CD8-positive, alpha-beta memory T cell (primary cell): ENCODE measurements at regions not wholly inside any gene's neighbourhood (a gene's known extent, or its start where the extent isn't known, plus 50 kb on each side); places are given as distances from the start of the nearest gene placed in this dataset.

Source experiments
- CTCF ChIA-PET: fragments of 350-600 bp; sonication (Branson Sonifier 250); formaldehyde crosslinking; loops from one replicate; lab custom pipeline; 2021; ENCODE audit warnings: antibody characterized with exemption; lab: Charles Lee
- POLR2A ChIA-PET: fragments of 350-600 bp; sonication (Branson Sonifier 250); formaldehyde crosslinking; loops from one replicate; lab custom pipeline; 2021; ENCODE audit warnings: antibody characterized with exemption; lab: Charles Lee
- DNase-seq, 5 donors: peaks; one replicate each; pipeline versions ENCODE4 v3.0.0 to v3.0.0-alpha.2; 2020 to 2022; ENCODE audit warnings: mixed read lengths in 1 of 5
- H3K27ac ChIP-seq: one replicate; pipeline ENCODE4 v1.7.0; 2013; ENCODE audit warnings: low read depth, mild to moderate bottlenecking, low read length, moderate library complexity
- H3K27me3 ChIP-seq: 2 replicates; pipeline ENCODE4 v1.7.0; 2013; ENCODE audit warnings: low read length, mild to moderate bottlenecking; ENCODE audit not compliant: insufficient read depth, poor library complexity, severe bottlenecking
- H3K36me3 ChIP-seq: 2 replicates; pipeline ENCODE4 v1.7.0; 2013; ENCODE audit warnings: mild to moderate bottlenecking, low read length, moderate library complexity; ENCODE audit not compliant: insufficient read depth
- H3K4me1 ChIP-seq: 2 replicates; pipeline ENCODE4 v1.7.0; 2013; ENCODE audit warnings: mild to moderate bottlenecking, low read length, moderate library complexity; ENCODE audit not compliant: insufficient read depth
- H3K4me3 ChIP-seq: 2 replicates; pipeline ENCODE4 v1.7.0; 2013; ENCODE audit warnings: mild to moderate bottlenecking, low read length
- H3K9me3 ChIP-seq: 2 replicates; pipeline ENCODE4 v1.7.0; 2013; ENCODE audit warnings: mild to moderate bottlenecking, low read length
- H3K27ac Mint-ChIP-seq, 8 donors: one replicate each; pipeline ENCODE4 v1.8.0; 2020 to 2021; ENCODE audit warnings: mixed read lengths in 8 of 8, mild to moderate bottlenecking in 6 of 8, inconsistent platforms in 3 of 8, moderate library complexity in 3 of 8
- H3K27me3 Mint-ChIP-seq, 2 donors: one replicate each; pipeline ENCODE4 v1.8.0; 2020 to 2021; ENCODE audit warnings: mixed read lengths in 2 of 2, mild to moderate bottlenecking in 1 of 2, moderate library complexity in 1 of 2
- H3K36me3 Mint-ChIP-seq, 3 donors: one replicate each; pipeline ENCODE4 v1.8.0; 2020 to 2021; ENCODE audit warnings: mixed read lengths in 3 of 3, inconsistent platforms in 1 of 3, mild to moderate bottlenecking in 1 of 3
- H3K4me1 Mint-ChIP-seq, 3 donors: one replicate each; pipeline ENCODE4 v1.8.0; 2020 to 2021; ENCODE audit warnings: mixed read lengths in 3 of 3, inconsistent platforms in 1 of 3, mild to moderate bottlenecking in 1 of 3
- H3K4me3 Mint-ChIP-seq, 7 donors: one replicate each; pipeline ENCODE4 v1.8.0; 2020 to 2021; ENCODE audit warnings: mixed read lengths in 7 of 7, mild to moderate bottlenecking in 6 of 7, moderate library complexity in 4 of 7, inconsistent platforms in 2 of 7
- H3K9me3 Mint-ChIP-seq, 5 donors: one replicate each; pipeline ENCODE4 v1.8.0; 2020 to 2022; ENCODE audit warnings: mixed read lengths in 5 of 5, mild to moderate bottlenecking in 3 of 5, moderate library complexity in 2 of 5, inconsistent platforms in 1 of 5

GRCh38 chrX:64853424-64853823 is 122.8 kb downstream of the ZC4H2 start:
- Histone ChIP-seq H3K4me1 (peaks cover 35% of the 10 kb centered on the region), H3K36me3 (no peaks in the 10 kb centered on the region), H3K4me3 (no peak overlapping the region), H3K9me3 (peaks cover 7% of the 10 kb centered on the region), H3K27me3 (no peaks in the 10 kb centered on the region), H3K27ac (no peak overlapping the region)
- H3K36me3 Mint-ChIP-seq: peaks cover 10 to 56% (median 23%) of the 10 kb centered on the region in 3 donors
- H3K4me3 Mint-ChIP-seq: peak overlapping the region in 5 of 7 donors; percentile 60 to 84 (median 63)
- H3K9me3 Mint-ChIP-seq: peaks cover 0 to 63% (median 50%) of the 10 kb centered on the region in 5 donors
- H3K4me1 Mint-ChIP-seq: peaks cover 23 to 52% (median 51%) of the 10 kb centered on the region in 3 donors
- ChIA-PET POLR2A (no interaction called here), CTCF (no interaction called here)
- DNase-seq: no peak
- no peaks in the 10 kb centered on the region for H3K27me3 Mint-ChIP-seq
- H3K27ac Mint-ChIP-seq: peak overlapping the region in 4 of 8 donors; percentile 4 to 67 (median 26)

DNA sequence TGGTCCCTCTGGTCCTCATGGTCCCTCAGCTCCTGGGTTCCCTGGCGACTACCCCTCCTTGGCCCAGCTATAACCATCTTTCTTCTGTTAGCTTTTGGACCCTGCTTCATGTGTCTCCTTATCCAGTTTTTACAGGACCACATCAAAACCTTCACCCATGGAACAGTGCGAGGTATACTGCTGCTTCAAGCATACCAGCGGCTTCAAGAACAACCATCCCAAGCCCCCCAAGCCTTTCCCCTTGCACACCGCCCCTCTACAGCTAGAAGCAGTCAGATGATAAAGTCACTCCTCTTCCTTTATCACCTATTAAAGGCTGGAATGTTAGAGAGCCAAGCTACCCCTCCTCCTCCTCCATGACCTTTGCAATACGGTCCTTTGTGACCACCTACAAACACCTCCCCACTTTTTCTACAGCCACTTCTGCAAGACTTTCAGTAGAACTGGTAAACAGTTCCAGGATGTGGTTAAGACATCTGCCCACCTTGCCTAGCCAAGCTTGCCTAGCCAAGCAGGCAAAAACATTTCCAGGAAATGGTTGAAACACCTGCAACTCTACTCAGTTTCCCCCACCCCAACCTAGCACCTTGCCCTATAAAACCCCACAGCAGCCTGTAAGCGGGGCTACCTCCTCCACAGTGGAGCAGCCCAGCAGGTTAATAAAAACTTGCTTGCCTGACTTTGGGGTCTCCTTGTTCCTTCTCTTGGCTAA is 125.7 kb downstream of the ZC4H2 start:
- Histone ChIP-seq H3K9me3 (peaks cover 9% of the 10 kb centered on the region), H3K4me1 (peaks cover 35% of the 10 kb centered on the region), H3K27ac (no peak overlapping the region), H3K36me3 (no peaks in the 10 kb centered on the region), H3K4me3 (no peak overlapping the region), H3K27me3 (no peaks in the 10 kb centered on the region)
- Mint-ChIP-seq H3K27ac (peak overlapping the region in 6 of 8 donors; percentile 24 to 86 (median 61)), H3K36me3 (peaks cover 7 to 28% (median 21%) of the 10 kb centered on the region in 3 donors), H3K4me1 (peaks cover 23 to 35% (median 34%) of the 10 kb centered on the region in 3 donors), H3K27me3 (no peaks in the 10 kb centered on the region), H3K4me3 (peak overlapping the region in 6 of 7 donors; percentile 46 to 86 (median 68)), H3K9me3 (peaks cover 0 to 39% (median 32%) of the 10 kb centered on the region in 5 donors)
- peak in 1 of 5 donors; percentile 5 for DNase-seq
- ChIA-PET CTCF (no interaction called here), POLR2A (no interaction called here)

DNA sequence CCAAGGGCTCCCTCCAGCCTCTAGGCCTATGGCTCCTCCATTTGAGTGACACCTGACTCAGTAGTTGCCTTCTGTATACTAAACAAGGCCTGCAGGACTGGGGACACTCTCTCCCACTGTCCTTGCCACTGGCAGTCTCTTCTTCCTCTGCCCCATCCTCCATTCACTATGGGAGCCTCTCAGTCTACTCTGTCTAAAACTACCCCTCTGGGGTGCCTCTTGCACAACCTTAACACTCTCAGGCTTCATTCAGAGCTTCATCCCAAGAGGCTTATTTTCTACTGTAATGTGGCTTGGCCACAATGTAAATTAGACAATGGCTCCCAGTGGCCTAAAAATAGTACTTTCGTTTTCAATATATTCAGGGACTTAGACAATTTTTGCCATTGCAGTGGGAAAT is 133.0 kb downstream of the ZC4H2 start:
- Histone ChIP-seq H3K4me3 (peak overlapping the region; percentile 34), H3K27ac (no peak overlapping the region)

DNA sequence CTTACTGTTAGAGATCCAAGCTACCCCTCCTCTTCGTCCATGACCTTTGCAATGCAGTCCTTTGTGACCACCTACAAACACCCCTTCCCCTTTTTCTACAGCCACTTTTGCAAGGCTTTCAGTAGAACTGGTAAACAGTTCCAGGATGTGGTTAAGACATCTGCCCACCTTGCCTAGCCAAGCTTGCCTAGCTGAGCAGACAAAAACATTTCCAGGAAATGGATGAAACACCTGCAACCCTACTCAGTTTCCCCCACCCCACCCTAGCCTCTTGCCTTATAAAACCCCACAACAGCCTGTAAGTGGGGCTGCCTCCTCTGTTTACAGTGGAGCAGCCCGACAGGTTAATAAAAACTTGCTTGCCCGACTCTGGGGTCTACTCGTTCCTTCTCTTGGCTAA is 133.8 kb downstream of the ZC4H2 start:
- Histone ChIP-seq H3K36me3 (no peaks in the 10 kb centered on the region), H3K4me1 (peaks cover 26% of the 10 kb centered on the region), H3K4me3 (peak overlapping the region; percentile 34), H3K27ac (no peak overlapping the region), H3K27me3 (no peaks in the 10 kb centered on the region), H3K9me3 (peaks cover 19% of the 10 kb centered on the region)
- peaks cover 2 to 61% (median 7%) of the 10 kb centered on the region in 5 donors for H3K9me3 Mint-ChIP-seq
- peak overlapping the region in 7 of 8 donors; percentile 15 to 97 (median 68) for H3K27ac Mint-ChIP-seq
- ChIA-PET POLR2A (no interaction called here), CTCF (no interaction called here)
- H3K27me3 Mint-ChIP-seq: no peaks in the 10 kb centered on the region
- peak overlapping the region in 6 of 7 donors; percentile 2 to 87 (median 73) for H3K4me3 Mint-ChIP-seq
- peaks cover 0 to 36% (median 34%) of the 10 kb centered on the region in 3 donors for H3K4me1 Mint-ChIP-seq
- H3K36me3 Mint-ChIP-seq: peaks cover 3 to 14% (median 9%) of the 10 kb centered on the region in 3 donors
- peak in 1 of 5 donors; percentile 37 for DNase-seq

More for the DNA sequence above, 133.0 kb downstream of the ZC4H2 start:
- H3K27ac Mint-ChIP-seq: peak overlapping the region in 7 of 8 donors; percentile 20 to 97 (median 57)
- peaks cover 0 to 61% (median 7%) of the 10 kb centered on the region in 5 donors for H3K9me3 Mint-ChIP-seq
- CTCF ChIA-PET: no interaction called here
- DNase-seq: no peak
- peaks cover 26% of the 10 kb centered on the region for H3K4me1 ChIP-seq
- POLR2A ChIA-PET: interaction anchor here (0.7 kb wide), 1 partner anchor 27 kb away, joined by 3 read pairs; no protein-coding TSS in a partner anchor
- no peaks in the 10 kb centered on the region for H3K36me3 ChIP-seq
- no peaks in the 10 kb centered on the region for H3K27me3 ChIP-seq
- no peaks in the 10 kb centered on the region for H3K27me3 Mint-ChIP-seq
- H3K36me3 Mint-ChIP-seq: peaks cover 2 to 14% (median 3%) of the 10 kb centered on the region in 3 donors
- H3K4me1 Mint-ChIP-seq: peaks cover 0 to 36% (median 34%) of the 10 kb centered on the region in 3 donors
- peak overlapping the region in 6 of 7 donors; percentile 2 to 87 (median 73) for H3K4me3 Mint-ChIP-seq
- H3K9me3 ChIP-seq: peaks cover 19% of the 10 kb centered on the region

GRCh38 chrX:64805683-64806082 is 170.6 kb downstream of the ZC4H2 start:
- no peak overlapping the region for H3K4me3 Mint-ChIP-seq
- DNase-seq: no peak
- H3K4me3 ChIP-seq: no peak overlapping the region
- H3K4me1 ChIP-seq: no peaks in the 10 kb centered on the region
- H3K36me3 ChIP-seq: no peaks in the 10 kb centered on the region
- ChIA-PET POLR2A (no interaction called here), CTCF (no interaction called here)
- peaks cover 0 to 9% (median 0%) of the 10 kb centered on the region in 3 donors for H3K4me1 Mint-ChIP-seq
- H3K9me3 ChIP-seq: no peaks in the 10 kb centered on the region
- peaks cover 4 to 44% (median 22%) of the 10 kb centered on the region in 5 donors for H3K9me3 Mint-ChIP-seq
- H3K27me3 ChIP-seq: no peaks in the 10 kb centered on the region
- peaks cover 1 to 50% (median 9%) of the 10 kb centered on the region in 3 donors for H3K36me3 Mint-ChIP-seq
- H3K27ac ChIP-seq: no peak overlapping the region
- H3K27me3 Mint-ChIP-seq: no peaks in the 10 kb centered on the region
- no peak overlapping the region for H3K27ac Mint-ChIP-seq

DNA sequence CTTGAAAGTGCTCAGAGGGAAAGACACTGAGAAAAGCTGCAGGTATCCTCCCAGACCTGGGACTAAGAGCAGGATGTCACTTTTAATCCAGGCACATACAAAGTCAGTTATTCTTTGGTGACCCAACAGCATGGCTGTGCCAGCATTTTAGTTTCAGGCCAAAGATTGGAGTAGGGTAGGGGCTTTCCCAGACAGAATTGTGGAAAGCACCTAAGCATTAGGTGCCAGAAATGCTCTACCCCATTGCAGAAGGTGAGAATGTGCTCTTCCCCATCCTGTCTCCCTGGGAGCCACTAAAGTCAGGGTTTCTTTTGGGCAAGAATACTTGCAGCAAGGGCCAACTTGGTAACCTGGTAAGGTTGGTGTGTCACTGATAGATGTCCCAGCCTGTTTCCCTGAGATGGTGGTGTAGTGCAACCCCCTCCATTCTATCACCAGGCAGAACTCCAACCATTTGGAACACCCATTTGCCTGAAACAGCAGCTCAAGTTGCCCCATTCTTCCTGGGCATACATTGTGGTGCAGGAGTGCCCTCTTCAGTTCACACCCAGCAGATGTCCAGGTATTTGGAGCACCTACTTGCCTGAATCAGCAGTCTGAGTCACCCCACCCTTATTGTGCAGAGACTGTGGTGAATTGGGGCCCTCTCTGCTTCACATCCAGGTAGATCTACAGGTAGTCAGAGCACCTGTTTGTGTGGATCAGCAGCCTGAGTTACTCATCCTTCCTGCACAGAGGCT is 183.5 kb downstream of the ZC4H2 start:
- ChIA-PET POLR2A (no interaction called here), CTCF (no interaction called here)
- H3K27ac Mint-ChIP-seq: peak overlapping the region in 1 of 8 donors; percentile 4
- Histone ChIP-seq H3K36me3 (no peaks in the 10 kb centered on the region), H3K4me1 (no peaks in the 10 kb centered on the region), H3K27ac (no peak overlapping the region), H3K9me3 (no peaks in the 10 kb centered on the region), H3K4me3 (no peak overlapping the region), H3K27me3 (no peaks in the 10 kb centered on the region)
- H3K27me3 Mint-ChIP-seq: no peaks in the 10 kb centered on the region
- peaks cover 0 to 2% (median 0%) of the 10 kb centered on the region in 3 donors for H3K4me1 Mint-ChIP-seq
- H3K4me3 Mint-ChIP-seq: no peak overlapping the region
- DNase-seq: no peak
- H3K36me3 Mint-ChIP-seq: peaks cover 0 to 48% (median 1%) of the 10 kb centered on the region in 3 donors
- H3K9me3 Mint-ChIP-seq: peaks cover 10 to 40% (median 29%) of the 10 kb centered on the region in 5 donors

- POLR2A ChIA-PET: no interaction called here
- H3K4me1 Mint-ChIP-seq: no peaks in the 10 kb centered on the region
- Histone ChIP-seq H3K27me3 (no peaks in the 10 kb centered on the region), H3K27ac (no peak overlapping the region), H3K4me1 (no peaks in the 10 kb centered on the region), H3K4me3 (no peak overlapping the region), H3K9me3 (no peaks in the 10 kb centered on the region), H3K36me3 (no peaks in the 10 kb centered on the region)
- CTCF ChIA-PET: no interaction called here
- H3K27ac Mint-ChIP-seq: peak overlapping the region in 1 of 8 donors; percentile 34
- H3K27me3 Mint-ChIP-seq: peaks cover 0 to 4% of the 10 kb centered on the region in 2 donors
- peaks cover 0 to 22% (median 0%) of the 10 kb centered on the region in 3 donors for H3K36me3 Mint-ChIP-seq
- no peak overlapping the region for H3K4me3 Mint-ChIP-seq
- peaks cover 8 to 30% (median 18%) of the 10 kb centered on the region in 5 donors for H3K9me3 Mint-ChIP-seq
- no peak for DNase-seq
Observed at GRCh38 chrX:64782923-64783322, 193.3 kb downstream of the ZC4H2 start.
